ENCODE measurements at regions not wholly inside any gene's neighbourhood (a gene's known extent, or its start where the extent isn't known, plus 50 kb on each side); places are given as distances from the start of the nearest gene placed in this dataset.

GRCh38 chr11:26777372-26777808, 55.5 kb upstream of the SLC5A12 start:
- Histone ChIP-seq H3K4me1 (ENCODE audit: control insufficient read depth in 2 of 2, insufficient read depth in 2 of 2, low read length in 1 of 2) (no peaks in the 10 kb centered on the region), H3K4me3 (ENCODE audit: low read depth in 1 of 2, low read length in 2 of 2) (no peak overlapping the region), H3K36me3 (ENCODE audit: control insufficient read depth in 2 of 2, insufficient read depth in 2 of 2, low read length in 1 of 2) (no peaks in the 10 kb centered on the region), H3K27ac (ENCODE audit: low read depth in 2 of 2, low read length in 1 of 2) (no peak overlapping the region), H3K9me3 (ENCODE audit: control insufficient read depth in 2 of 2, insufficient read depth in 1 of 2, low read depth in 1 of 2, low read length in 1 of 2) (no peaks in the 10 kb centered on the region), H3K27me3 (ENCODE audit: control insufficient read depth in 1 of 2, insufficient read depth in 2 of 2, low read length in 2 of 2) (no peaks in the 10 kb centered on the region)
- 68 to 76% methylated on average over 5 of the region's 5 CpGs for WGBS, 2 donors

GRCh38 chr11:26778000-26778757, 56.3 kb upstream of the SLC5A12 start:
- 58 to 59% methylated on average over 8 of the region's 8 CpGs for whole genome bisulfite sequencing, 2 donors
- Histone ChIP-seq H3K9me3 (ENCODE audit: control insufficient read depth in 2 of 2, insufficient read depth in 1 of 2, low read depth in 1 of 2, low read length in 1 of 2) (no peaks in the 10 kb centered on the region), H3K27ac (ENCODE audit: low read depth in 2 of 2, low read length in 1 of 2) (no peak overlapping the region)

GRCh38 chr11:26779074-26779865, 57.4 kb upstream of the SLC5A12 start:
- H3K36me3 ChIP-seq (ENCODE audit: control insufficient read depth in 2 of 2, insufficient read depth in 2 of 2, low read length in 1 of 2): no peaks in the 10 kb centered on the region
- H3K27me3 ChIP-seq (ENCODE audit: control insufficient read depth in 1 of 2, insufficient read depth in 2 of 2, low read length in 2 of 2): no peaks in the 10 kb centered on the region
- 81 to 85% methylated on average over 4 of the region's 4 CpGs for WGBS, 2 donors
- H3K4me1 ChIP-seq (ENCODE audit: control insufficient read depth in 2 of 2, insufficient read depth in 2 of 2, low read length in 1 of 2): no peaks in the 10 kb centered on the region
- H3K9me3 ChIP-seq (ENCODE audit: control insufficient read depth in 2 of 2, insufficient read depth in 1 of 2, low read depth in 1 of 2, low read length in 1 of 2): peaks cover 3 to 4% of the 10 kb centered on the region in 2 donors
- no peak overlapping the region for H3K27ac ChIP-seq (ENCODE audit: low read depth in 2 of 2, low read length in 1 of 2)
- H3K4me3 ChIP-seq (ENCODE audit: low read depth in 1 of 2, low read length in 2 of 2): no peak overlapping the region

More at GRCh38 chr11:26778000-26778757, 56.3 kb upstream of the SLC5A12 start:
- Histone ChIP-seq H3K4me3 (ENCODE audit: low read depth in 1 of 2, low read length in 2 of 2) (no peak overlapping the region), H3K36me3 (ENCODE audit: control insufficient read depth in 2 of 2, insufficient read depth in 2 of 2, low read length in 1 of 2) (no peaks in the 10 kb centered on the region), H3K4me1 (ENCODE audit: control insufficient read depth in 2 of 2, insufficient read depth in 2 of 2, low read length in 1 of 2) (no peaks in the 10 kb centered on the region), H3K27me3 (ENCODE audit: control insufficient read depth in 1 of 2, insufficient read depth in 2 of 2, low read length in 2 of 2) (no peaks in the 10 kb centered on the region)

- no peak overlapping the region for H3K4me3 ChIP-seq (ENCODE audit: low read depth in 1 of 2, low read length in 2 of 2)
- WGBS, 2 donors: 78 to 91% methylated on average over 3 of the region's 3 CpGs
Observed at GRCh38 chr11:26780376-26781085, 58.7 kb upstream of the SLC5A12 start.

GRCh38 chr11:26782220-26782965, 60.5 kb upstream of the SLC5A12 start:
- no peaks in the 10 kb centered on the region for H3K27me3 ChIP-seq (ENCODE audit: control insufficient read depth in 1 of 2, insufficient read depth in 2 of 2, low read length in 2 of 2)
- no peak overlapping the region for H3K4me3 ChIP-seq (ENCODE audit: low read depth in 1 of 2, low read length in 2 of 2)
- H3K27ac ChIP-seq (ENCODE audit: low read depth in 2 of 2, low read length in 1 of 2): no peak overlapping the region
- H3K36me3 ChIP-seq (ENCODE audit: control insufficient read depth in 2 of 2, insufficient read depth in 2 of 2, low read length in 1 of 2): no peaks in the 10 kb centered on the region
- H3K9me3 ChIP-seq (ENCODE audit: control insufficient read depth in 2 of 2, insufficient read depth in 1 of 2, low read depth in 1 of 2, low read length in 1 of 2): peaks cover 4 to 5% of the 10 kb centered on the region in 2 donors
- H3K4me1 ChIP-seq (ENCODE audit: control insufficient read depth in 2 of 2, insufficient read depth in 2 of 2, low read length in 1 of 2): no peaks in the 10 kb centered on the region
- WGBS, 2 donors: 72 to 87% methylated on average over 4 of the region's 4 CpGs

More at GRCh38 chr11:26780376-26781085, 58.7 kb upstream of the SLC5A12 start:
- H3K27ac ChIP-seq (ENCODE audit: low read depth in 2 of 2, low read length in 1 of 2): no peak overlapping the region
- no peaks in the 10 kb centered on the region for H3K27me3 ChIP-seq (ENCODE audit: control insufficient read depth in 1 of 2, insufficient read depth in 2 of 2, low read length in 2 of 2)
- peaks cover 4 to 5% of the 10 kb centered on the region in 2 donors for H3K9me3 ChIP-seq (ENCODE audit: control insufficient read depth in 2 of 2, insufficient read depth in 1 of 2, low read depth in 1 of 2, low read length in 1 of 2)
- H3K36me3 ChIP-seq (ENCODE audit: control insufficient read depth in 2 of 2, insufficient read depth in 2 of 2, low read length in 1 of 2): no peaks in the 10 kb centered on the region
- no peaks in the 10 kb centered on the region for H3K4me1 ChIP-seq (ENCODE audit: control insufficient read depth in 2 of 2, insufficient read depth in 2 of 2, low read length in 1 of 2)

- no peaks in the 10 kb centered on the region for H3K27me3 ChIP-seq (ENCODE audit: control insufficient read depth in 1 of 2, insufficient read depth in 2 of 2, low read length in 2 of 2)
- no peaks in the 10 kb centered on the region for H3K36me3 ChIP-seq (ENCODE audit: control insufficient read depth in 2 of 2, insufficient read depth in 2 of 2, low read length in 1 of 2)
- H3K9me3 ChIP-seq (ENCODE audit: control insufficient read depth in 2 of 2, insufficient read depth in 1 of 2, low read depth in 1 of 2, low read length in 1 of 2): peaks cover 4 to 5% of the 10 kb centered on the region in 2 donors
- no peaks in the 10 kb centered on the region for H3K4me1 ChIP-seq (ENCODE audit: control insufficient read depth in 2 of 2, insufficient read depth in 2 of 2, low read length in 1 of 2)
- WGBS, 2 donors: 79 to 84% methylated on average over 3 of the region's 3 CpGs
- H3K27ac ChIP-seq (ENCODE audit: low read depth in 2 of 2, low read length in 1 of 2): no peak overlapping the region
- H3K4me3 ChIP-seq (ENCODE audit: low read depth in 1 of 2, low read length in 2 of 2): no peak overlapping the region
Observed at GRCh38 chr11:26783997-26784396, 62.1 kb upstream of the SLC5A12 start.

- H3K4me1 ChIP-seq (ENCODE audit: control insufficient read depth in 2 of 2, insufficient read depth in 2 of 2, low read length in 1 of 2): no peaks in the 10 kb centered on the region
- 62 to 78% methylated on average over 3 of the region's 3 CpGs for whole genome bisulfite sequencing, 2 donors
- no peaks in the 10 kb centered on the region for H3K9me3 ChIP-seq (ENCODE audit: control insufficient read depth in 2 of 2, insufficient read depth in 1 of 2, low read depth in 1 of 2, low read length in 1 of 2)
- H3K36me3 ChIP-seq (ENCODE audit: control insufficient read depth in 2 of 2, insufficient read depth in 2 of 2, low read length in 1 of 2): no peaks in the 10 kb centered on the region
- no peak overlapping the region for H3K4me3 ChIP-seq (ENCODE audit: low read depth in 1 of 2, low read length in 2 of 2)
- no peaks in the 10 kb centered on the region for H3K27me3 ChIP-seq (ENCODE audit: control insufficient read depth in 1 of 2, insufficient read depth in 2 of 2, low read length in 2 of 2)
- H3K27ac ChIP-seq (ENCODE audit: low read depth in 2 of 2, low read length in 1 of 2): no peak overlapping the region
Observed at GRCh38 chr11:26790738-26791137, 68.9 kb upstream of the SLC5A12 start.

GRCh38 chr11:26792941-26793340, 71.1 kb upstream of the SLC5A12 start:
- Histone ChIP-seq H3K27me3 (ENCODE audit: control insufficient read depth in 1 of 2, insufficient read depth in 2 of 2, low read length in 2 of 2) (no peaks in the 10 kb centered on the region), H3K36me3 (ENCODE audit: control insufficient read depth in 2 of 2, insufficient read depth in 2 of 2, low read length in 1 of 2) (no peaks in the 10 kb centered on the region)

GRCh38 chr11:26793487-26793886, 71.6 kb upstream of the SLC5A12 start:
- 82 to 89% methylated on average over 3 of the region's 3 CpGs for WGBS, 2 donors
- Histone ChIP-seq H3K36me3 (ENCODE audit: control insufficient read depth in 2 of 2, insufficient read depth in 2 of 2, low read length in 1 of 2) (no peaks in the 10 kb centered on the region), H3K27me3 (ENCODE audit: control insufficient read depth in 1 of 2, insufficient read depth in 2 of 2, low read length in 2 of 2) (no peaks in the 10 kb centered on the region), H3K4me1 (ENCODE audit: control insufficient read depth in 2 of 2, insufficient read depth in 2 of 2, low read length in 1 of 2) (no peaks in the 10 kb centered on the region), H3K9me3 (ENCODE audit: control insufficient read depth in 2 of 2, insufficient read depth in 1 of 2, low read depth in 1 of 2, low read length in 1 of 2) (no peaks in the 10 kb centered on the region), H3K4me3 (ENCODE audit: low read depth in 1 of 2, low read length in 2 of 2) (no peak overlapping the region), H3K27ac (ENCODE audit: low read depth in 2 of 2, low read length in 1 of 2) (no peak overlapping the region)

More at GRCh38 chr11:26792941-26793340, 71.1 kb upstream of the SLC5A12 start:
- Histone ChIP-seq H3K9me3 (ENCODE audit: control insufficient read depth in 2 of 2, insufficient read depth in 1 of 2, low read depth in 1 of 2, low read length in 1 of 2) (no peaks in the 10 kb centered on the region), H3K4me3 (ENCODE audit: low read depth in 1 of 2, low read length in 2 of 2) (no peak overlapping the region), H3K27ac (ENCODE audit: low read depth in 2 of 2, low read length in 1 of 2) (no peak overlapping the region), H3K4me1 (ENCODE audit: control insufficient read depth in 2 of 2, insufficient read depth in 2 of 2, low read length in 1 of 2) (no peaks in the 10 kb centered on the region)
